Spleen (tissue), 11 donors: ENCODE measurements at regions not wholly inside any gene's neighbourhood (a gene's known extent, or its start where the extent isn't known, plus 50 kb on each side); places are given as distances from the start of the nearest gene placed in this dataset.

Experiments used
- DNase-seq: peaks from one replicate; pipeline ENCODE4 v3.0.0-alpha.2; 2020
- H3K27ac ChIP-seq, 8 donors: fragments of 200-600 bp; sonication (generic) in 7 of 8; 1 replicate in 4 of 8; 2 replicates in 4 of 8; pipeline versions ENCODE4 v1.5.0 to v1.8.0; 2016 to 2021; ENCODE audit warnings: inconsistent platforms in 4 of 8, mild to moderate bottlenecking in 4 of 8, moderate library complexity in 1 of 8
- H3K27me3 ChIP-seq, 7 donors: fragments of 200-600 bp; sonication (generic) in 6 of 7; replicated peaks in 1 of 7; 1 replicate in 4 of 7; 2 replicates in 3 of 7; pipeline versions ENCODE4 v1.5.0 to v1.8.0; 2016 to 2021; ENCODE audit warnings: inconsistent platforms in 3 of 7, mild to moderate bottlenecking in 1 of 7
- H3K36me3 ChIP-seq, 6 donors: fragments of 200-600 bp; sonication (generic) in 5 of 6; 1 replicate in 4 of 6; 2 replicates in 2 of 6; pipeline versions ENCODE4 v1.5.0 to v1.8.0; 2016 to 2021; ENCODE audit warnings: inconsistent platforms in 2 of 6
- H3K4me1 ChIP-seq, 6 donors: fragments of 200-600 bp; sonication (generic) in 5 of 6; 1 replicate in 3 of 6; 2 replicates in 3 of 6; pipeline versions ENCODE4 v1.5.0 to v1.8.0; 2016 to 2021; ENCODE audit warnings: inconsistent platforms in 3 of 6
- H3K4me3 ChIP-seq, 8 donors: fragments of 200-600 bp; sonication (generic) in 7 of 8; 1 replicate in 4 of 8; 2 replicates in 4 of 8; pipeline versions ENCODE4 v1.5.0 to v1.8.0; 2016 to 2021; ENCODE audit warnings: inconsistent platforms in 4 of 8, mild to moderate bottlenecking in 4 of 8, moderate library complexity in 2 of 8
- H3K9me3 ChIP-seq, 8 donors: fragments of 200-600 bp; sonication (generic) in 7 of 8; 1 replicate in 4 of 8; 2 replicates in 4 of 8; pipeline versions ENCODE4 v1.5.0 to v1.8.0; 2016 to 2021; ENCODE audit warnings: inconsistent platforms in 4 of 8
- CTCF ChIP-seq, 11 experiments: fragments of 200-600 bp in 7 of 11; fragments of 450-650 bp in 4 of 11; sonication (generic) in 4 of 11; IDR thresholded peaks in 8 of 11; conservative IDR thresholded peaks in 3 of 11; 1 replicate in 7 of 11; 2 replicates in 4 of 11; pipeline versions ENCODE4 v1.4.0 to v1.8.0; 2016 to 2021; ENCODE audit warnings: antibody characterized with exemption in 11 of 11, inconsistent platforms in 4 of 11, mild to moderate bottlenecking in 1 of 11
- POLR2A ChIP-seq, 3 donors: fragments of 450-650 bp; IDR thresholded peaks; one replicate each; pipeline ENCODE4 v1.5.1; 2017; ENCODE audit warnings: antibody characterized with exemption in 3 of 3, mild to moderate bottlenecking in 1 of 3
- POLR2AphosphoS5 ChIP-seq, 3 donors: sonication (generic); formaldehyde crosslinking; IDR thresholded peaks; one replicate each; pipeline ENCODE4 v1.5.1; 2017; ENCODE audit warnings: antibody characterized with exemption in 3 of 3
- WGBS, 5 donors: extraction: QIAGEN DNeasy Blood & Tissue Kit in 3 of 5; methylation state at CpG; one replicate each; pipeline versions ENCODE4 v1.1.5 to v1.1.7; 2013 to 2018; 5-methylcytosine and 5-hydroxymethylcytosine counted together
- intact Hi-C: fragments of 100-400 bp; cut with DNase I; formaldehyde crosslinking; loops from one replicate; pipeline ENCODE4 v1.15.0; 2023; ENCODE audit warnings: low total_unique reads
- donor health status: healthy with polysubstance abuse.
- donor health status: DM: no; HTN: no; CAD: no; lungs with moderate emphysema.
- donor health status: DM: no; HTN: no; CAD: no.
- donor health status: Bipolar disorder and iron deficiency.
- donor health status: healthy.
- donor health status: DM: no; HTN: no; CAD: no.
- donor health status: DM: yes; HTN: yes; CAD: no.

- peaks cover 0 to 20% (median 4%) of the 10 kb centered on the region in 8 donors for H3K9me3 ChIP-seq
- TF ChIP-seq POLR2AphosphoS5 (IDR thresholded peaks at IDR 0.05) (no peak), POLR2A (IDR thresholded peaks at IDR 0.05) (no peak), CTCF (IDR thresholded peaks at IDR 0.05 in 8 of 11, conservative IDR thresholded peaks at IDR 0.05 in 3 of 11) (no peak)
- intact Hi-C loops: no loop called here
- no peaks in the 10 kb centered on the region for H3K4me1 ChIP-seq
- H3K27me3 ChIP-seq: peaks cover 0 to 42% (median 0%) of the 10 kb centered on the region in 7 donors
- DNase-seq: no peak
- no peak overlapping the region for H3K4me3 ChIP-seq
- 79 to 93% (median 85%) methylated on average over 5 of the region's 5 CpGs for WGBS, 5 donors
- no peak overlapping the region for H3K27ac ChIP-seq
- H3K36me3 ChIP-seq: no peaks in the 10 kb centered on the region
These were observed 71.7 kb upstream of the SIM2 start for GRCh38 chr21:36627242-36627641.

- Histone ChIP-seq H3K9me3 (peaks cover 0 to 15% (median 3%) of the 10 kb centered on the region in 8 donors), H3K27ac (no peak overlapping the region), H3K36me3 (no peaks in the 10 kb centered on the region), H3K4me1 (no peaks in the 10 kb centered on the region), H3K4me3 (no peak overlapping the region), H3K27me3 (peaks cover 0 to 42% (median 0%) of the 10 kb centered on the region in 7 donors)
- 77 to 86% (median 84%) methylated on average over 9 of the region's 9 CpGs for WGBS, 5 donors
- intact Hi-C loops: no loop called here
- TF ChIP-seq POLR2A (IDR thresholded peaks at IDR 0.05) (no peak), POLR2AphosphoS5 (IDR thresholded peaks at IDR 0.05) (no peak), CTCF (IDR thresholded peaks at IDR 0.05 in 8 of 11, conservative IDR thresholded peaks at IDR 0.05 in 3 of 11) (no peak)
- no peak for DNase-seq
These were observed 70.8 kb upstream of the SIM2 start for GRCh38 chr21:36628106-36628505.

GRCh38 chr21:36628761-36629460, 70.0 kb upstream of the SIM2 start:
- DNase-seq: no peak
- no peaks in the 10 kb centered on the region for H3K4me1 ChIP-seq
- intact Hi-C loops: no loop called here
- TF ChIP-seq CTCF (IDR thresholded peaks at IDR 0.05 in 8 of 11, conservative IDR thresholded peaks at IDR 0.05 in 3 of 11): no peak
- no peak for TF ChIP-seq POLR2A (IDR thresholded peaks at IDR 0.05)
- no peak for TF ChIP-seq POLR2AphosphoS5 (IDR thresholded peaks at IDR 0.05)
- H3K9me3 ChIP-seq: peaks cover 0 to 11% (median 3%) of the 10 kb centered on the region in 8 donors
- 82 to 92% (median 87%) methylated on average over 13 of the region's 13 CpGs for WGBS, 5 donors
- peaks cover 0 to 42% (median 0%) of the 10 kb centered on the region in 7 donors for H3K27me3 ChIP-seq
- H3K4me3 ChIP-seq: no peak overlapping the region
- no peak overlapping the region for H3K27ac ChIP-seq
- no peaks in the 10 kb centered on the region for H3K36me3 ChIP-seq

- intact Hi-C loops: loop anchor here (10.0 kb wide), 1 partner anchor 294 kb away; no protein-coding TSS in a partner anchor
- TF ChIP-seq POLR2AphosphoS5 (IDR thresholded peaks at IDR 0.05) (no peak), POLR2A (IDR thresholded peaks at IDR 0.05) (no peak), CTCF (IDR thresholded peaks at IDR 0.05 in 8 of 11, conservative IDR thresholded peaks at IDR 0.05 in 3 of 11) (peak in 10 of 11 experiments; percentile 13 to 75 (median 64))
- no peak overlapping the region for H3K4me3 ChIP-seq
- peaks cover 0 to 7% (median 3%) of the 10 kb centered on the region in 8 donors for H3K9me3 ChIP-seq
- no peak overlapping the region for H3K27ac ChIP-seq
- H3K4me1 ChIP-seq: no peaks in the 10 kb centered on the region
- no peak for DNase-seq
- peaks cover 0 to 42% (median 0%) of the 10 kb centered on the region in 7 donors for H3K27me3 ChIP-seq
- WGBS, 5 donors: 43 to 58% (median 49%) methylated on average over 16 to 19 of the region's 19 CpGs
- no peaks in the 10 kb centered on the region for H3K36me3 ChIP-seq
These were observed 68.3 kb upstream of the SIM2 start for GRCh38 chr21:36630485-36631206.
